Retinal pigment epithelial cell (primary cell): ENCODE measurements at regions not wholly inside any gene's neighbourhood (a gene's known extent, or its start where the extent isn't known, plus 50 kb on each side); places are given as distances from the start of the nearest gene placed in this dataset.

Experiments used
- DNase-seq: peaks from one replicate; pipeline ENCODE4 v3.0.0-alpha.2; 2010; ENCODE audit warnings: low read depth
- H3K4me3 ChIP-seq: 2 replicates; pipeline ENCODE4 v1.5.1; 2011; ENCODE audit warnings: mild to moderate bottlenecking, low read length, control low read depth, moderate library complexity
- TF ChIP-seq, protein P1 (sequence below): conservative IDR thresholded peaks from 2 replicates; pipeline ENCODE4 v1.5.1; 2011; ENCODE audit warnings: low read depth, low read length, control low read depth, inconsistent platforms

DNA sequence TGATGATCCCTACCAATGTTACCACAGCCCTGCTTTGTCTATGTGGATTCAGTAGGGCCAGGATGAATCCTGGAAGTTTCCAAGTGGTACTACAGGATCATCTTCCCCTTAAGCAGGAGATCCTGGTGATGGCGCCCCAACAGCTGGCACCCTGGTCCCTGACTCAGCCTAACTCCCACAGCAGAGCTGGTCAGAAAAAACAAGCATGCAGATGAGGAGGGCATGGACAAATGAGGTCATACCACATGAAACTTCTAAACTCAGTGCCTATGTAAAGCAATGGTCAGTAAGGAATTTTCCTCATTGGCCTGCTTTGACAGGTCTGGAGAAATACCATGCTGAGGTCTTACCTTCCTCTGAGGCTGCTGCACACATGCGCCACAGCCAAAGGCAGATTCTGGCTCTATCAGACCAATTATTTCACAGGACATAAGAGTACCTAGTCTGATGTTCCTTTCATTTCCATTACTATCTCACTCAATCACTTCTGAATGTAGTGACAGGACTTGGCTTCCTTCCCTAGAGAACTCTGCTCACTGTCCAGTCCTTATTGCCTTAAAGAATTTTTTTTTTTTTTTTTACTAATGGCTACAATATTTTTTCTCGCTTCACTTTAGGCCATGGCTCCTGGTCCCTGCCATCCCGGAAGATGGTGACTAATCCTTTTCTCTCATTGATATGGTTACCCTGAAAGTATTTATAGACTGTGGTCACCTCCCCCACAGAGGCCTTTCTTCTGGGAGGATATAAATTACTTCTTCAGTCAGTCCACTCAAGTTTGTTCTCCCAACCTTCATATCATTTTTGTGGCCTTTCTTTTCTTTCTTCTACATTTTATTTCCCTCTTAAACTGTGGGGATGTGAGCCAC lies 525.2 kb upstream of the PSMD7 start:
- H3K4me3 ChIP-seq, result no peak overlapping the region
- DNase-seq, result no peak
- TF ChIP-seq, protein P1, sequence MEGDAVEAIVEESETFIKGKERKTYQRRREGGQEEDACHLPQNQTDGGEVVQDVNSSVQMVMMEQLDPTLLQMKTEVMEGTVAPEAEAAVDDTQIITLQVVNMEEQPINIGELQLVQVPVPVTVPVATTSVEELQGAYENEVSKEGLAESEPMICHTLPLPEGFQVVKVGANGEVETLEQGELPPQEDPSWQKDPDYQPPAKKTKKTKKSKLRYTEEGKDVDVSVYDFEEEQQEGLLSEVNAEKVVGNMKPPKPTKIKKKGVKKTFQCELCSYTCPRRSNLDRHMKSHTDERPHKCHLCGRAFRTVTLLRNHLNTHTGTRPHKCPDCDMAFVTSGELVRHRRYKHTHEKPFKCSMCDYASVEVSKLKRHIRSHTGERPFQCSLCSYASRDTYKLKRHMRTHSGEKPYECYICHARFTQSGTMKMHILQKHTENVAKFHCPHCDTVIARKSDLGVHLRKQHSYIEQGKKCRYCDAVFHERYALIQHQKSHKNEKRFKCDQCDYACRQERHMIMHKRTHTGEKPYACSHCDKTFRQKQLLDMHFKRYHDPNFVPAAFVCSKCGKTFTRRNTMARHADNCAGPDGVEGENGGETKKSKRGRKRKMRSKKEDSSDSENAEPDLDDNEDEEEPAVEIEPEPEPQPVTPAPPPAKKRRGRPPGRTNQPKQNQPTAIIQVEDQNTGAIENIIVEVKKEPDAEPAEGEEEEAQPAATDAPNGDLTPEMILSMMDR, result no peak

DNA sequence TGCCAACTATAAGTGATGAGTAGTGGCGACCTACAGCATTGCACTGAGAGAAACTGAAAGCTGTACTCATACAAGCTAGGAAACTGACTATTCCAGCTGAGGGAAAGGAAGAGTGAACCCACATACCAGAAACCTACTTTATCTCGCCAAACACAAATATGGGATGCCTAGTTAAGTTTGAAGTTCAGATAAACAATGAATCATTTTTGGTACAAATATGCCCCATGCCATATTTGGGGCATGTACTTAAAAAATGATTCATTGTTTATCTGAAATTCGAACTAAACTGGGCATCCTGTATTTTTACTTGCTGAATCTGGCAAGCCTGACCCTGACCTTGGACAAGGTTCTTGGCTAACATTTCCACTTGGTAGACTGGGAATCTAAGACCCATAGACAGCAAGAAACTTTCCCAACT lies 527.8 kb upstream of the PSMD7 start:
- no peak overlapping the region for H3K4me3 ChIP-seq
- TF ChIP-seq, protein P1, result no peak
- no peak for DNase-seq

DNA sequence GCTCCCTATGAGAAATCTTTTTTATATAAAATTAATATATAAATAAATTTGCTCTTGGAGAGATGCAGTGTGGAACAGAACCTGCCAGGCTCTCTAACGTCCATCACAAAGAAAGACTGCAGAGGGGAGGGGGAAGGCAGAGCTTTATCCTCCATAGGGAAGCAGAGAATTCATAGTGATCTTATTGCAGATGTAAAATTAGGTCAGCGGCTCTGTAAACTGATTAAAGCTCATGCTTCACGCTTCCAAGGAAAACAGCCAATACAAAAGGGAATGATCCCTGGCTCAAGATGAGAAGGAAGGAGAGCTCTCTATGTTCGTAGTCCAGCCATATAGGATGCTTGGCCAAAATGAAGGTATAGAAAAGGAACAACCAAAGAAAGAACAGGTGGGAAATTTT lies 532.3 kb upstream of the PSMD7 start:
- DNase-seq, result no peak
- TF ChIP-seq, protein P1, result no peak
- H3K4me3 ChIP-seq, result no peak overlapping the region

DNA sequence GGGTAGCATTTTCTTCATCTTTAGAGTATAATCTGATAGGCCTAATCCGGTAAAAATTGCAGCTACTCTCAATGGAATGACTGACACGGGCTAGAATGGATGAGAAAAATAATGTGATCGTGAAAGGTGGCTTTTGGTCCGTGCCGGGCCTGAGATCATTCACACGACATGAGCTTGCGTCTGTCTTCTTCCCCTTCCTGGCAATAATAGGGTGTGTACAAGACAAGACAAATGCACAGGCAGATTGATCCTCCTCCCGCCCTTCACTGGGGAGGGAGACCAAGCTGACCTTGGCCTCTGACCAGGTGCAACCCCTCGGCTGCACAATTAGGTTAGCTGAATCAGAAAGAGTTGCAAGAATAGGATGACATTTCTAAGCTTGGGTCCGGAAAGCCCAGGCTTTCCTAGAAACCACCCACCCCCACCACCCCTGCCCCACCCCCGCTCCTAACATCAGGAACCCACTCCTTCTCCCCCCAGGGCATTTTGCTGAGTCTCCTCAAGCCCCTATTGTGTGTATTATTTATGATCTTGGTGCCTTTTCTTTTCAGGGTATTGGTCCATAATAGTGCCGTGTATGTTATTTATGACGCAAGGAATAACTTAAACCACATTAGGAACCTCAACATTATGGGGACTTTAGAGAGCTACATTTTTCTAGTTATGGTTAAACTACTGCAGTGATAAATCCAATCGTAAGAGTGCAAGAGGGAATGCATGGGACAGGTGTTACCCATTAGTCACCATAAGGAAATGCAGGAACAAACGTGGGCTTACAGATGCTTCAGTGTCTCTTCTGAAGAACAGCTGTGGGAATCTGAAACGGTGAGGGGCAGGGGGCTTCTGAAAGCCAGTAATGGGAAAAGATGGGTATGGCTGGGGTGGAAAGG lies 540.1 kb upstream of the PSMD7 start:
- DNase-seq, result no peak
- no peak overlapping the region for H3K4me3 ChIP-seq
- TF ChIP-seq, protein P1, result no peak

DNA sequence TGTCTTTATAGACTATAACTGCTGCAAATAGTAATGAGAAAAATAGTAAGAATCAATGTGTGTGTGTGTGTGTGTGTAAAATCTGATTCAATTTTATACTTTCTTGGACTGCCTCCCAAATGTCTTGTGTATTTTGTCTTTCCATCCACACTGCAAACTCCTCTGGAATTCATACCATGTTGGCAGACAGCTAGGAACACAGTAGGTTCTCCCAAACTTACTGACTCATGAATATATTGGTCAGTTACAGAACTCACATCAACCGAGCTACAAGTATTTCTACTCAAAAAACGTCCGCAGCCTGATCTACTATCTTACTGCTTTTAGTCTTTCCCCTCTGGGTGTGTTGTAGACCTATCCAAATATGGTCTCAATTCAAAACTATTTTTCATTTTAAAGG lies 542.7 kb upstream of the PSMD7 start:
- peak; percentile 38 for DNase-seq
- no peak overlapping the region for H3K4me3 ChIP-seq
- TF ChIP-seq, protein P1, result no peak

DNA sequence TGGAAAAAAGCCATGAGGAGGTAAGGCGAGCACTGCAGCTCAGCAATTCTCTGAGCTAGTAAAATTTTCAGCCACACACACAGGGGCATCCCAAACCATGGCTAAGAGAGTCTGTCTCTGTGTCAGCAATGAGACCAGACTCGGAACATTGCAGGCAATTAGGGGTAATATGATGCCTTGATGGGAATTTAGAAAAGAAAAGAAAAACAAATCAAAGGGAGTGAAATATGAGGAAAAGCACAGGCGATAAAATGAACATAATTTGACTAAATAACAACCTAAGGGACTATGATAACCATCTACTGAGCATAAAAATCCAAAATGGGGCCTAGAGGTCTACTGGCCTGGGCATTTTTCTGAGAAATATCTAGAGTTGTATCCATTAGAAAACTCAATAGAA lies 546.0 kb upstream of the PSMD7 start:
- TF ChIP-seq, protein P1, result no peak

More for the DNA sequence above, 546.0 kb upstream of the PSMD7 start:
- DNase-seq, result no peak
- H3K4me3 ChIP-seq, result no peak overlapping the region
